Muscle of arm (tissue), 1 donor: ENCODE measurements at regions not wholly inside any gene's neighbourhood (a gene's known extent, or its start where the extent isn't known, plus 50 kb on each side); places are given as distances from the start of the nearest gene placed in this dataset.
"Not testable (repeated sequence)": the region's sequence is repeated elsewhere in the genome, so short reads cannot be mapped to it uniquely, and the experiment has no call there.

Source experiments
- DNase-seq: peaks from one replicate; pipeline ENCODE4 v3.0.0-alpha.2; 2013

DNA sequence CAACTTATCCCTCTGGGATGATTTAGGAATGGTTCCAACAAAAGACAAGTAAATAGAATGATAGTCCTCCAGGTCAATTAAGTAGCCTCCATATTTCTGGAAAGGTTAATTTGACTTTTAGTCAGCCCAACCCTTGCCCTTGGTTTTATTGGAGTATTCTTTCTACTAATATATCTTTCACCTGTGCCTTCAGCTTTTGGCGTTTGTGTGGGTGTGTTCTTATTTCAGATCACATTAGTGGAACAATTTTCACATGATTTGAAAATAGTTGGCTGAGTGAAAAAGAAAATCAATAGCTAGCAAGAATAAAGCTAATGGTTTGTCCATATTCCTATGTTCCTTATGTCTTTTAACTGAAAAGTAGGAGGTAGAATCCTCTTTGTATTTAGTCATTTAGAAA lies 239.6 kb upstream of the SGK1 start:
- no peak for DNase-seq

DNA sequence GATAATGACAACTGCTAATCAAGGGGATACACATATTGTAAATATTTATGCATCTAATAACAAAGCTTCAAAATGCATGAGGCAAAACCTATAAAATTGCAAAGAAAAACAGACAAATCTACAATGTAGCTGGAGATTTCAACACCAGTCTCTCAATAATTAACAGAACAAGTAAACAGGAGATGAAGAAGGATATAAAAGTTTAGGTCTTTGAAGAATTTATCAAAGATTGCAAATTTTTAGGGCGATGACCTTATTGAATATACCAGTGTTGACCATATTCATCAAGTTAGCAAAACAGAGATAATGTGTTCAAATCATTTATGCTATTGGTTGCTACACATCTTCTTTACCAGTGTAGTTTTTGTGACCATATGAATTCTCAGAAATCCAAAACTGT lies 237.8 kb upstream of the SGK1 start:
- DNase-seq = no peak

DNA sequence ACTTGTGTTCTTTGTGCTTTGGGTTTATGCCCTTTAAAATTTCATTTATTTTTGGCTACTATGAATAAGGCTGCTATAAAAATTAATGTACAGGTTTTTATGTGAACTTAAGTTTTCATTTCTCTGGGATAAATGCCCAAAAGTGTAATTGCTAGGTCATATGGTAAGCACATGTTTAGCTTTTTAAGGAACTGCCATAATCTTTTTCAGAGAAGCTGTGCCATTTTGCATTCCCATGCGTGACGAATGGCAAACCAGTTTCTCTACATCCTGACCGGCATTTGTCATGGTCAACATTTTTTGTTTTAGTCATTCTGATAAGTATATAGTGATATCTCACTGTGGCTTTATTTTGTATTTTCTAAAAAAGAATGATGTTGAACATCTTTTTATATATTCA lies 236.0 kb upstream of the SGK1 start:
- no peak for DNase-seq

DNA sequence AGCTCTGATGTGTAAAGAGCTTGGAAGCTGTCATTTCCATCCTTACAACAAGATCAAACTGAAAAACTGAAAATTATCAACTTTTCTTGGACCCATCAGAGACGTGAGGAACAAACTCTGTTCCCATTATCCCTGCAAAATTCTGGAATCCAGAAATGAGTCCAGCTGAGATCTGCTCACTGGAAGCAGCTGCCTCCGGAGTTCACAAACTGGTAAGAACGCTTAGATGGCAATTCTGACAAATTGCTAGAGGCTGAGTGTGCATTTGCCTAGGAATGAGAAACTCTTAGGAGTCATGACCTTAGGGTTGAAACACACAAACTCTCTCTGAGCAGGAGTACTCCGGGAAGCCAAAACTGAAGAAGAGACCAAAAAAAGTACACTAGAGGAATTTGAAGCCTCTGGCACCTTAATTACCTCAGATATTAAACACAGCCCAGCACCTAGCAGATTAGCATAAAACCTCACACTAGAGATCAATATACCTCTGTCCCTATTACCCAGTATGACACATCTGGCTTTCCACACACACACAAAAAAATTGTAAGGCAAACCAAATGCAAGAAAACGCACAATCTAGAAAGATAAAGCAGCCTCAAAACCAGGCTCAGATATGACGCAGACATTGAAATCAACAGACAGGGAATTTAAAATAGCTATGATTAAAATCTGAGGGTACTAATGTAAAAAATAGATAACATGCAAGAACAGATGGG lies 233.5 kb upstream of the SGK1 start:
- no peak for DNase-seq

DNA sequence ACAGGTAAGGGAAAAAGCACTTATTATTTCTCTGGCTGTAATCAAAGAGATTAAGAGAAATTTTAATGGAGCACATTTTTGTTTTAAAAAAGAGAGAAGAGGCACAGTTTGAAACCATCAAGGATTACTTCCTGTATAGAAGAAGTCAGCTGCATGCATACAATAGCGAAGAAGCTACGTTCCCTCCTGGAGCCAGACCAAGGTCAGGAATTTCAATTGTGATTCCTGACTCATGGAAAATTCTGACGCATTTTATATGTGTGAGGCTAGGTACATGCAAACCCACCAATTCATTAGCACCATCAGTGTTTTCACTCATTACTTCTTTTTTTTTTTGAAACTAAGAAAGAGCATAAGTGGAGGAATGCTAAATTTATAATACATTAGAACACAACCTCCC lies 232.7 kb upstream of the SGK1 start:
- peak; percentile 37 for DNase-seq

DNA sequence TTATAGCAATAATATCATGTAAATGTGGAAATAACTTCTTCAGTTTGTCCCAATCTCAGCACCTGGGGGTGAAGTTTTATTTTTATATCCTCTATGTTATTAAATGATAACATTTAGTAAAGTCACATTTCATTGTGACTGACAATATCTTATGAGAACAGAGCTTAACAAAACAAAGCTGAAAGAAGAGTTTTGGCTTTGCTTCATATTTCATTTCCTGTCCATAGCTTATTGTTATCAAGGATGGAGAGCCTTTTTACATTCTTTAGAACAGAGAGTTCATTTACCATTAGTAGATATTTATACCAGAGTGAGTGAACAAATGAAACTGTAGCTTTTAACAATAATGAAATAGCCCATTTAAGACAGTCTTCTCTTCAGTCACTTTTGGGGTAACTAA lies 231.9 kb upstream of the SGK1 start:
- no peak for DNase-seq

DNA sequence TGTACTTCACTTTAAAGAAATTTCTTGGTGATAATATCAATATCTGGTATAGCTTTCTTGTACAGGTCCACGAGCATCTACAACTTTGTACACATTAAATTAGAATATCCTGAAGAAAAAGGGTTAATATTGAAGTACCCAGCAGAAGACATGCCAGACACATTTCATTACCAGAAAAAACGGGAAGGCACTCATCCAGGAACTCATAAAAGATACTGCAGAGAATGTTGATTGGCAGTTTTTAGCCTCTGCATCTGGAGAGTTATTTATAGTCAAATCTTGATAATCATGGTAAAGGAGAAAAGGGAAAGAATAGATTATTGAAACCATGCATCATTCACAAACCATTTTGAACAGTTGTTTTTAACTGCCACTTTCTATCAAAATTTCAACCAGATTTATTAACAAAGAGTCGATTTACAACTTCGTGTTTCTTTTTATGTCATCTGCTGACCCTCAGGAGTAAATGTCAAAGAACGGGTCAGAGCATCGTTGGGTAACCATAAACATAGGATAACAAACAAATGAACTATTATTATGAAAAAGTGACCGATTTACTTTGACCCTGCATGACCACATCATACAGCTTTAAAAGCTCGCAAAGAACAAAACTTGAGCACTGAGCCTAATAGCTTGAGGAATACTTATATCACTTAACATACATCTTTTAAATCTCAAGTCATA lies 229.2 kb upstream of the SGK1 start:
- DNase-seq = no peak

DNA sequence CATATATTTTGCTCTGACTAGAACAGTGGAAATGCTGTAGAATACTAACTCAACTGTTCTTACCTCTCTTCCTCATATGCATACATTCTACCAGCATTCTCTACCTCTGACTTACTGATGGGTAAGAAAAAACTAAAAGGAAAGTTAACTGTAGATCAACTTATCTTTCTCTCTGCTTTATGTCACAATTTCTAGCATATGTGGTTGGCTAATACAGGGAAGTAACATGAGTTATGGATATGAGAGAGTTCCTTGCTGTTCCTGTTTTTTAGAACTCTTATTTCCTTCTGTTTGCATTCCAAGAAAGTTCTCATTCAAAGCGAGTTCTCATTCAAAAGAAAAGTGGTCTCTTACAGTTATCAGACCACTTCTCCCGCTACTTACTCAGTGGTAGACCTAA lies 226.8 kb upstream of the SGK1 start:
- no peak for DNase-seq

DNA sequence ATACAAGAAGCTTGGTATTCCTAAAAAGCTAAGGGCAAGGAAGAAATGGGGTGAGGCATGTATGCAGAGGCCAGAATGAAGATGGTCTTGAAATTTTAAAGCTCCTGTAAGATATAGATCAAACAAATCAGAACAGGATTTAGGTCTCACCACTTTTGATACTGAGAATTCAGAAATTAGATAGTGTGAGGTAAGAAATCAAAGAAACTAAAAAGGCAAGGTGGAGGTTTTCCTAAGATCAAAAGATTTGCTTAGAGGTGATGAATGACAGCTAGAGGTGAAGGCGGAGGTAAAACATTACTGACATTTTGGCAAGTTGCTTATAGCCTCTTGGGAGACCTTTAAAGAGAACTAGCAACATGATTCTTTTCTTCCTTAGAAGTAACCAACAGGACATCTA lies 225.2 kb upstream of the SGK1 start:
- no peak for DNase-seq

DNA sequence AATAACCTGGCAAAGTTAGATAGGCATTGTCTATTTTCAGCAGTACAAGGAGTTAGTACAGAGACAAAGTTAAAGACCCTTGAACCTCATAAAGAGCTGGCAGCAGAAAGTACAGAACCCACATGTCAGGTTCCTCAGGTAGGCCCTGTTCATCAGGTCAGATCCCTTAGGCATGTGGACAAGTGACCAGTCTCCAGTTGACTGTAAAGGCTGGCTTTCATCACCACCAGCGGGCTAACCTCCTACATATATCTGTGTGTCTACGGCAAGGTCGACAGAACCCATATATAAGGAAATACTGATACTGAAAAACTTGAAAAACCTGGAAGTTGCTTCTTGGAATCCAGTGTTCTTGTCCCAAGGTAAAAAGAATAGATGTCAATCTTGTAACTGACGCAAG lies 223.1 kb upstream of the SGK1 start:
- DNase-seq = no peak

DNA sequence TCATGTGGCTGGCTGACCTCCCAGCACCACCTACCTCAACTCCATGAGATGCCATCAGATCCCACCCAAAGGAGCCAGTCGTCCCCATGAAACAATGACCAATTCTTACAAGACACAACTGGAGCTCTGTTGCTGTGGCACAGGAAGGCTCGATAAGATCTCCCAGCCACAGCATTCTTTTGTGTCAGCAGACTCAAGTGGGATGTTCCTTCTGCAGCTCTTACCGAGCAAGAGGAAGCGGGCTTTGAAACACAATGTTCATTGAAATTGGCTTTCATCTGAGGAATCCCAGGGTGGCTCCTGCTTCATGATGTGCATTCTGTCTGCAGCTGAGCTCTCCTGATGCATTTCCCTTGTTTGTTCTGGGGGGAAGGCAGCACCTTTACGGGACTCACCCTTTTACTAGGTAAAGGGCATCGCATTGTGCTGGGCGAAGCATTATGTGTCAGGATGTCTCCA lies 222.0 kb upstream of the SGK1 start:
- DNase-seq = no peak

DNA sequence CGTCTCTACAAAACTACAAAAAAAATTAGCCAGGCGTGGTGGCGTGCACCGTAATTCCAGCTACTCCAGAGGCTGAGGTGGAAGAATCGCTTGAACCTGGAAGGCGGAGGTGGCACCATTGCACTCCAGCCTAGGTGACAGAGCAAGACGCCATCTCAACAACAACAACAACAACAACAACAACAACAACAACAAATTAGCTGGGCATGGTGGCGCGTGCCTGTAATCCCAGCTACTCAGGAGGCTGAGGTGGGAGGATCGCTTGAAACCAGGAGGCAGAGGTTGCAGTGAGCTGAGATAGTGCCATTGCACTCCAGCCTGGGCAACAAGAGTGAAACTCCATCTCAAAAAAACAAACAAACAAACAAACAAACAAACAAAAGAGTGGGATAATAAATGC lies 219.9 kb upstream of the SGK1 start:
- not testable (repeated sequence) for DNase-seq

DNA sequence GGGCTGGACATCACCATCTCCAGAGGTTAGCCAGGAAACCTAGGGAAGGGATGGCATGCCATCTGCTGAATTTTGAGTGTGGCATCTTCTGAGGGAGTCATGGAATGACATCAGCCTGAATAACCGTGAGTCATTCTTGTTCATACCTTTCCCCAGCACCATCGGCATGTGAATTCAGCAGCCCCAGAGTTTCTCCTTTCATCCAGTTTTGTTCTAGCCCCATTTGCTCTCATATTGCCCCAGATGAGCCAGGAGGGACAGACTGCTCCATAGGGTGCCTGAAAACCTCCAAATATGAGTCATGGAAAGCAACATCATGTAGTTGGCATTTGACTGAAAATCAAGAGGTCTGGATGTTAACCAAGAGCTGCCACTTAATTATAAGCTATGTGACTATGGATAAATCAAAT lies 219.2 kb upstream of the SGK1 start:
- no peak for DNase-seq

DNA sequence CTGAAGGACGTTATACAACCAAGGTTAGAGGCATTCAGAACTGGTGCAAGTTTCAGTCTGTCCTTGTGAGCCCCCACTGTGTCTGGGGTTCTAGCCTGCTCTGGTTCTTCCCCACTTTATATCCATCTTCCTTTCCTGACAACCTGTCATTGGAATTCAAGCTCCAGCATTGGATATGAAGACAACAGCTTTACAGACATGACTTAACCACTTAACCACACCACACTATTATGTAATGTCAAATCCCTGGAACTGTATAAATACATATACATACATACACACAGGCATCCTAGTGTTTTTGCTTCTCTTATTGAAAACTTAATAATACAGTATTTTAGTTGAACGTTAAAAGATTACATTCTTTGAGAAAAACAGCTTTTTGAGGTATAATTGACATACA lies 217.9 kb upstream of the SGK1 start:
- no peak for DNase-seq

DNA sequence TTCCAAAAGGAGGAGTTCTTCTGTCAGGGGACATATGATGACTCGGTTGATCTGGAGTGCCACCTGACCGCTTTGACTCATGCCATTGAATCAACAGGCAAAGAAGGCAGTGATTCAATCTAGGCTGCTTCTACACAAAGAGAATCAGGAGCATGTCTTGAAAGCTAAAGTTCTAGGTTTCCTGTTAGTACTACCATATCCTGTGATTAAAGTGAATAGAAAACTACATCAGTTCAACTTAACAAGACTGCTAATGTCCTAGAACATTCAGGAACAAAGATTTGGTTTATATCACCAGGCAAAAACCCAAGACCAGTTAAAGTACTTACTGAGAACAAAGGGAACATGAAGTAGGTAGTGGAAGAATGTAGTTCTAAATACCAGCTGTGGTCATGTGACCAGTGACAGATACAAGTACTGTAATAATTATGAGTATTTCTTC lies 216.8 kb upstream of the SGK1 start:
- no peak for DNase-seq

DNA sequence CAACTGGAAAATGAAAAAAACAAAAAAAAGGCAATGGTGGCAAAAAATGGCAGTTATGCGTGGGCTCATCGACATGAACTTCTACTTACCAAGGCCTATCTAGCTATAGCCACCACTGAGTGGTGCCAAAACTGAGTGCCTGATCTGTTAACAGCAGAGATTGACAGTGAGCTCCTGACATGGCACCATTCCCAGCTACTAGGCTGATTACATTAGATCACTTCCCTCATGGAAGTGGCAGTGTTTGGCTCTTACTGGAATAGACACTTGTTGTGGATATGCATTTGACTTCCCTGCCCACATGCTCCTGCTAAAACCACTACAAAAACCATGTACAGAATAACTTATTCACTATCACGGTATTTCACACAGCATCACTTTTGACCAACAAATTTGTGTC lies 216.1 kb upstream of the SGK1 start:
- DNase-seq = no peak

DNA sequence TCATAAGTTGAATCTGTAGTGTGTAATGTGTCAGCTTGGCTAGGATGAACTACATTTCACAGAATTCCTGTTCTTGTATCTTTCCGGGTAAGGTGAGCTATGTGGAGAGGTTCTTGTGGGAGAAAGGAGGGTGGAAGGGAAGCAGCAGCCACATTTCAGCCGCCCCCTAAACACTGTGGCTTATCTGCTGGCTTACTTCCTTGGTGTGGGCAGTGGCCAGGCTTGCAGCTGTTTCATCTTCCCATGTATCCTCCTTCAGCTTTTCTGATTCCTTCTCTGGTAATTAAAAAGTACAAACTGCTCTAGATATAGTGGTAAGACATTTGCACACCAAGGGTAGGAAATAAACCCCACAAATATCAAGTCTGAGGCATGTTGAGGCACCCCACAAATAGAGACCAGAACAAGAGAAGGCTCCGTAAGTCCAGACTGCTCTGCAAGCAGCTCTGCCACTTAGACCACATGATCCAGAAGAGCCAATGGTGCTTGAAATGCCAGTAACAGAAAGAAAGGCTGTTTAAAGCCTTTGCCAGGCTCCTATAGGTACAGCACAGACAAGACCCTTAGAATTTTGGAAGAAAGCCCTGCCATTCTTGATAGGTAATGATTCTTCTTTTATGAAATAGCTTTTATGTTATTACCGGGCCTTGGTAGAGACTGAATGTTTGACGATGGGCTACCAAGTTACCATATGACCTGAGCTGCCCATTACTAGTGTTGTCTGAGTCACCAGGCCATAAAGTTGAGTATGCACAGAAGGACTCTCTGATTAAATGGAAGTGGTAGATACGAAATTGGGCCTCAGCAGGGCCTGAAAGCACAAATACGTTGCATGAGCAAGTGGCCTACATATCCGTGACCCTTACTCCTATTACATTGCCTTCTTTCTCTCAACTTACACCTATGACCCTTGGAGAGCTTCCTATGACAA lies 215.0 kb upstream of the SGK1 start:
- DNase-seq = no peak

DNA sequence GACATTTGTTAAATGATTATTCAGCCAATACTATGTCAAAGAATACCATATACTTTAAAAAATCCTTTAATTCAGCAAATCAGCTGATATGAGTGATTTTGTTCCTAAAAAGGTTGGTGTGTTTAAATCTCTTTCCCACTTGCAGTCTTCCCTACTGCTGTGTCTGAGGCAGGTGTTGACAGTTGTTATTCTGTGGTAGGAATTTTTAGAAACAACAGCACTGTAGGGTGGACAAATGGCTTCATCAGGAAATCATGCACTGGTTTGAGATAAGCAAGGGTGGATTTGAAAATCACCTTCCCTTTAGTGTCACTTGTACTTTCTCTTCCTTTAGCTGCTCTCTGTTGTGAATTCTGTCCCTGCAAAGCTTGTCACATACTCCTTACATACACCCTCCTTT lies 213.7 kb upstream of the SGK1 start:
- DNase-seq = no peak

DNA sequence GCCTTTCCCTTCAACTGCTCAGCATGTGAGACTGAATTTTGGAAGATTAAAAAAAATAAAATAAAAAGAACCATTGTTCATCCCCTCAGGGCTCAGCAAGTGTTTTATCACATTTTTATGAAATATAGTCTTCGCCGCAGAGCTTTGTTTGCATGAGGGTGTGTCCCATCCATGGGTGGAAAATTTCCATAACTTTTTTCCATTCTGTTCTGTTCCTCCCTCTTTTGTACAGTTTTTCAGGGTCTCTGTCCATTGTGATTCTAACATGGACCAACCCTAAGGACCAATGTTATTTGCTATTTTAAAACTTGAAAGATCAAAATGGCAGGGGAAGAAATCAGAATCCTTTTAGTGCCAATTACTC lies 213.3 kb upstream of the SGK1 start:
- no peak for DNase-seq

DNA sequence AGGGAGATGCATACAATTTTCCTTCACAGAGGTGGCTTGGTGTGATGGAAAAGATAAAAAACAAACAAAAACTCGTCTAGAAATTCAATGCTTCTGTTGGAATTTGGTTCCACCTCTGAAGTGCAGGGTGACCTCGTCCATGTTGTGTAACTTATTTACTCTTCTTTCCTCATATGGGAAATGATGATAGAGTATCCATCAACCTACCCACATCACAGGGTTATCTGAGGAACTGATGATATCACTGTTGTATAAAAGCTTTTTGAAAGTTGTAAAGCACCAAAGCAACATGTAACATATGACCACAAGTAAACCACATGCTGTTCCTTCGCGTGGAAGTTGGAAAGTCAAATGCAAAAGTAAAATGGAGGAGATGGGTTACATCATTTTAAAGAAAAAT lies 212.0 kb upstream of the SGK1 start:
- DNase-seq = no peak

DNA sequence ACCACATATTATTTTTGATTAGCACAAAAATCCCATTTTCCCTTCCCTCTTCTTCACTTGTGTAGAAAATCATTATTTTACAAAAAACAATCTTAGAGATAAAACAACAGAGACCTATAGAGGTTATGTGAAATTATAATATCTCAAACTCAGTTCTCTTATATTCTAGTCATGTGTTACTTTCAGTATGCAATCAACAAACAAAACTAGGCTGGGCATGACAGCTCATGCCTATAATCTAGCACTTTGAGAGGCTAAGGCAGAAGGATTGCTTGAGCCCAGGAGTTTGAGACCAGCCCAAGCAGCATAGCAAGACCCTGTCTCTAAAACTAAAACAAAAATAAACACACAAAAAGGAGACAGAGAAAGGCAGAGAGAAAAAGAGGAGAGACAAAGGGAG lies 211.4 kb upstream of the SGK1 start:
- no peak for DNase-seq

DNA sequence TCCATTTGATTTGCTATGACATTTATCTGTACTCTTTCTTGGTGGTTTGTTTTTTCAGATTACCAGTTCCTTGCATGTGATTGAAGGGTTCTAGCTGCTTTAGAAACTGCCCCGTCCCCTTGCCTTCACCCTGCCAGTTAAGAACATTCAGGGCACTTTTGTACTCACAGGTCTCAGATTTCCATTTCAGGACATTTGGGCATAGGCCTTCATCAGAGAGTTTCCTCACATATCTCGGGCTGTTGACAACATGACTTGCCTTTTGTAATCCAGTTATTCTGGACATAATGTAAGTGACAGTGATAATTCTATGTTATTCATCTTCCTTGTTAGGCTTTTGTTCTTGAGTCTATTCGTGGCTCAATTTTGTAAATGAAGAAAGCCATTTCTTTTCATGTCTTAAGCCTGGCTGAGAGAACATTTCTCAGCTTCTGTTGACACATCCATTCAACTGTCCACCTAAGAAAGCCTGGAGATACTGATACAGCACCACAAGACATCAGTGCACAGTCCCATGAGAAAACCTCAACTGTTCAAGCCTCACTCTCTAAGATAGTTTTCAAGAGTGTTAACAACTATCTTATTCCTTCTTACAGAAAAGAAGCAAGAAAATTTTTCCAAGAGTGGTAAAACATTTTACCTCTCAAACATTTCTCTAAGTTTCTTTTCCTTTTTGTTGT lies 209.3 kb upstream of the SGK1 start:
- DNase-seq = no peak
